IMR-90 (cell line): ENCODE measurements at regions not wholly inside any gene's neighbourhood (a gene's known extent, or its start where the extent isn't known, plus 50 kb on each side); places are given as distances from the start of the nearest gene placed in this dataset.

Experiments used
- ATAC-seq: fragments of 200-7000 bp; cut with Tn5 transposase; 2 replicates; pipeline ENCODE4 v1.9.1; 2020; ENCODE audit warnings: low read depth, mild to moderate bottlenecking, moderate library complexity
- BruUV-seq: library from RNA; stranded (reverse); fragments of 400-500 nt; replicated peaks from 2 replicates; lab custom pipeline; 2021; lab: Mats Ljungman, UMichigan
- CTCF ChIA-PET: fragments of 300-600 bp; formaldehyde crosslinking; extraction: SDS; loops from one replicate; lab custom pipeline; 2021; ENCODE audit warnings: antibody characterized with exemption; lab: Yijun Ruan, JAX
- POLR2A ChIA-PET: fragments of 300-600 bp; sonication (Branson Sonifier 250); formaldehyde crosslinking; loops from one replicate; lab custom pipeline; 2022; ENCODE audit warnings: antibody characterized with exemption; ENCODE audit not compliant: unreplicated experiment; lab: Charles Lee
- DNase-seq: peaks from one replicate; pipeline ENCODE4 v3.0.0; 2013
- H2AFZ ChIP-seq: replicated peaks from 2 replicates; pipeline ENCODE3; 2013; ENCODE audit warnings: low read length, mild to moderate bottlenecking; ENCODE audit not compliant: poor library complexity
- H2AK5ac ChIP-seq: 2 replicates; pipeline ENCODE4 v1.6.1; 2013; ENCODE audit warnings: low read depth, low read length, inconsistent platforms
- H2AK9ac ChIP-seq: replicated peaks from 2 replicates; pipeline ENCODE3; 2013; ENCODE audit warnings: mild to moderate bottlenecking, low read depth, low read length, moderate library complexity; ENCODE audit not compliant: poor library complexity
- H2BK120ac ChIP-seq: 2 replicates; pipeline ENCODE4 v1.6.1; 2013; ENCODE audit warnings: low read depth, low read length, inconsistent platforms
- H2BK15ac ChIP-seq: 3 replicates; pipeline ENCODE4 v1.6.1; 2013; ENCODE audit warnings: low read depth, low read length, inconsistent platforms
- H2BK20ac ChIP-seq: 2 replicates; pipeline ENCODE4 v1.6.1; 2013; ENCODE audit warnings: low read depth, mild to moderate bottlenecking, inconsistent platforms, low read length, moderate library complexity
- H2BK5ac ChIP-seq: 2 replicates; pipeline ENCODE4 v1.6.1; 2013; ENCODE audit warnings: mild to moderate bottlenecking, low read depth, low read length, inconsistent platforms; ENCODE audit not compliant: poor library complexity, severe bottlenecking
- H3K14ac ChIP-seq: replicated peaks from 2 replicates; pipeline ENCODE4 v1.6.1; 2013; ENCODE audit warnings: low read depth, low read length, inconsistent platforms
- H3K18ac ChIP-seq: 2 replicates; pipeline ENCODE4 v1.6.1; 2013; ENCODE audit warnings: low read depth, low read length, control low read depth
- H3K23ac ChIP-seq: 2 replicates; pipeline ENCODE4 v1.6.1; 2013; ENCODE audit warnings: low read depth, low read length, inconsistent platforms
- H3K27ac ChIP-seq: 2 replicates; pipeline ENCODE4 v1.5.1; 2013; ENCODE audit warnings: mild to moderate bottlenecking, control low read depth, low read length; ENCODE audit not compliant: insufficient read depth
- H3K27me3 ChIP-seq: 2 replicates; pipeline ENCODE4 v1.6.1; 2013; ENCODE audit warnings: low read length; ENCODE audit not compliant: control insufficient read depth, insufficient read depth
- H3K36me3 ChIP-seq: 2 replicates; pipeline ENCODE4 v1.6.1; 2013; ENCODE audit warnings: low read length, mixed read lengths; ENCODE audit not compliant: control insufficient read depth, insufficient read depth
- H3K4ac ChIP-seq: 2 replicates; pipeline ENCODE4 v1.6.1; 2013; ENCODE audit warnings: low read depth, low read length, inconsistent platforms
- H3K4me1 ChIP-seq: 2 replicates; pipeline ENCODE4 v1.6.1; 2013; ENCODE audit warnings: low read length, mixed read lengths; ENCODE audit not compliant: control insufficient read depth, insufficient read depth
- H3K4me2 ChIP-seq: 2 replicates; pipeline ENCODE4 v1.6.1; 2013; ENCODE audit warnings: low read depth, mild to moderate bottlenecking, control low read depth, low read length, moderate library complexity
- H3K4me3 ChIP-seq: 2 replicates; pipeline ENCODE4 v1.5.1; 2013; ENCODE audit warnings: low read depth, mild to moderate bottlenecking, control low read depth, low read length, moderate library complexity; ENCODE audit not compliant: insufficient read depth
- H3K56ac ChIP-seq: 2 replicates; pipeline ENCODE4 v1.6.1; 2013; ENCODE audit warnings: low read length, inconsistent platforms; ENCODE audit not compliant: insufficient read depth; ENCODE audit errors: extremely low read depth
- H3K79me1 ChIP-seq, 2 experiments: 2 replicates each; pipeline ENCODE4 v1.6.1; 2013; ENCODE audit warnings: low read length in 2 of 2, inconsistent platforms in 1 of 2, low read depth in 1 of 2
- H3K9ac ChIP-seq: 2 replicates; pipeline ENCODE4 v1.6.1; 2013; ENCODE audit warnings: low read depth, low read length, control low read depth
- H3K9me1 ChIP-seq: 2 replicates; pipeline ENCODE4 v1.6.1; 2013; ENCODE audit warnings: low read length, inconsistent platforms; ENCODE audit not compliant: insufficient read depth
- H3K9me3 ChIP-seq: 2 replicates; pipeline ENCODE4 v1.6.1; 2013; ENCODE audit warnings: low read length; ENCODE audit not compliant: control insufficient read depth, insufficient read depth
- H4K20me1 ChIP-seq: 2 replicates; pipeline ENCODE4 v1.6.1; 2013; ENCODE audit warnings: low read length, inconsistent platforms; ENCODE audit not compliant: insufficient read depth
- H4K5ac ChIP-seq: 2 replicates; pipeline ENCODE4 v1.6.1; 2013; ENCODE audit warnings: mild to moderate bottlenecking, low read depth, low read length, control low read depth
- H4K8ac ChIP-seq, 2 experiments: 2 replicates each; pipeline ENCODE4 v1.6.1; 2013; ENCODE audit warnings: low read depth in 2 of 2, low read length in 2 of 2, control low read depth in 1 of 2, inconsistent platforms in 1 of 2
- H4K91ac ChIP-seq: 2 replicates; pipeline ENCODE4 v1.6.1; 2013; ENCODE audit warnings: low read depth, low read length, inconsistent platforms; ENCODE audit not compliant: insufficient read depth
- BHLHE40 ChIP-seq: fragments of 150-350 bp; IDR thresholded peaks from 2 replicates; pipeline ENCODE4 v1.6.1; 2016; ENCODE audit warnings: mild to moderate bottlenecking, low read depth, low read length
- CHD1 ChIP-seq: IDR thresholded peaks from 2 replicates; pipeline ENCODE4 v1.6.1; 2012; ENCODE audit warnings: low read depth, low read length, improper control_type of control experiment
- CTCF ChIP-seq: conservative IDR thresholded peaks from 2 replicates; pipeline ENCODE4 v1.5.1; 2012; ENCODE audit warnings: mild to moderate bottlenecking, low read depth, low read length, improper control_type of control experiment
- ELK1 ChIP-seq: fragments of 150-350 bp; IDR thresholded peaks from 2 replicates; pipeline ENCODE4 v1.6.1; 2016; ENCODE audit warnings: low read depth, mild to moderate bottlenecking, low read length, moderate library complexity, borderline replicate concordance
- FOS ChIP-seq: fragments of 150-350 bp; IDR thresholded peaks from 2 replicates; pipeline ENCODE4 v1.6.1; 2016; ENCODE audit warnings: low read depth, low read length
- MAFK ChIP-seq: IDR thresholded peaks from 2 replicates; pipeline ENCODE4 v1.6.1; 2012; ENCODE audit warnings: low read depth, low read length, improper control_type of control experiment
- MAZ ChIP-seq: IDR thresholded peaks from 2 replicates; pipeline ENCODE4 v1.6.1; 2012; ENCODE audit warnings: low read depth, mild to moderate bottlenecking, low read length, improper control_type of control experiment, moderate library complexity, borderline replicate concordance
- NFE2L2 ChIP-seq: fragments of 150-350 bp; IDR thresholded peaks from 2 replicates; pipeline ENCODE4 v1.6.1; 2016; ENCODE audit warnings: low read depth, mild to moderate bottlenecking, low read length
- POLR2A ChIP-seq: IDR thresholded peaks from 2 replicates; pipeline ENCODE4 v1.6.1; 2012; ENCODE audit warnings: mild to moderate bottlenecking, low read depth, low read length
- RAD21 ChIP-seq: IDR thresholded peaks from 2 replicates; pipeline ENCODE4 v1.6.1; 2012; ENCODE audit warnings: low read length, improper control_type of control experiment
- RCOR1 ChIP-seq: IDR thresholded peaks from 2 replicates; pipeline ENCODE4 v1.6.1; 2012; ENCODE audit warnings: mild to moderate bottlenecking, low read length, improper control_type of control experiment; ENCODE audit not compliant: insufficient replicate concordance
- RFX5 ChIP-seq: IDR thresholded peaks from 2 replicates; pipeline ENCODE4 v1.8.0; 2012; ENCODE audit warnings: low read depth, mild to moderate bottlenecking, low read length, moderate library complexity
- SMC3 ChIP-seq: fragments of 150-350 bp; IDR thresholded peaks from 2 replicates; pipeline ENCODE4 v1.6.1; 2016; ENCODE audit warnings: low read depth, mild to moderate bottlenecking, antibody characterized with exemption, low read length, moderate library complexity
- USF2 ChIP-seq: fragments of 150-350 bp; IDR thresholded peaks from 2 replicates; pipeline ENCODE4 v1.6.1; 2017; ENCODE audit warnings: mild to moderate bottlenecking, antibody characterized with exemption, low read length, low read depth
- WGBS, 2 experiments: methylation state at CpG; one replicate each; pipeline versions ENCODE4 v1.1.5 to v1.1.7; 2013; ENCODE audit warnings: missing lambda C conversion rate in 2 of 2; ENCODE audit not compliant: insufficient read length in 1 of 2; ENCODE audit errors: extremely low coverage in 2 of 2; 5-methylcytosine and 5-hydroxymethylcytosine counted together
- dilution Hi-C: fragments of 300-500 bp; cut with HindIII; formaldehyde crosslinking; loops from one replicate; pipeline ENCODE4 v1.14.3; 2018; ENCODE audit warnings: low sequenced_read_pairs; ENCODE audit not compliant: unreplicated experiment
- in situ Hi-C: fragments of 300-500 bp; cut with MboI; formaldehyde crosslinking; loops from 3 replicates; pipeline ENCODE4 v1.14.3; 2019; ENCODE audit warnings: low sequenced_read_pairs, inconsistent platforms, mixed read lengths
- intact Hi-C: fragments of 100-400 bp; cut with micrococcal nuclease; formaldehyde crosslinking; loops from 2 replicates; pipeline ENCODE4 v1.10.0; 2022

GRCh38 chr4:1513936-1514483, 107.8 kb upstream of the NKX1-1 start:
- in situ Hi-C loops (no loop called here), intact Hi-C loops (loop anchor here (5.0 kb wide), 1 partner anchor 157 kb away; no protein-coding TSS in a partner anchor), dilution Hi-C loops (no loop called here)
- Histone ChIP-seq H2AFZ (no peak overlapping the region), H3K14ac (no peak overlapping the region), H3K9ac (no peak overlapping the region), H2BK5ac (peak overlapping the region; percentile 50), H4K8ac (no peak overlapping the region), H4K20me1 (no peaks in the 10 kb centered on the region; the same call in 1 of the 2 replicates), H2BK20ac (no peak overlapping the region), H3K36me3 (no peaks in the 10 kb centered on the region), H3K4me2 (no peak overlapping the region), H3K27me3 (peaks cover 62% of the 10 kb centered on the region), H3K27ac (no peak overlapping the region), H2BK15ac (no peak overlapping the region), H4K91ac (no peak overlapping the region), H3K23ac (no peak overlapping the region), H3K18ac (no peak overlapping the region), H3K4ac (no peak overlapping the region), H3K4me3 (no peak overlapping the region), H2AK9ac (no peak overlapping the region), H2BK120ac (no peak overlapping the region), H3K4me1 (no peaks in the 10 kb centered on the region), H3K79me1 (no peaks in the 10 kb centered on the region), H3K9me3 (peaks cover 9% of the 10 kb centered on the region; the same call in 1 of the 2 replicates), H3K9me1 (no peaks in the 10 kb centered on the region), H2AK5ac (no peak overlapping the region), H4K5ac (no peak overlapping the region), H3K56ac (no peak overlapping the region)
- ATAC-seq: no peak
- TF ChIP-seq BHLHE40: no peak
- TF ChIP-seq MAFK: no peak
- TF ChIP-seq NFE2L2: no peak
- TF ChIP-seq FOS: no peak
- no peak for TF ChIP-seq ELK1
- TF ChIP-seq USF2: no peak
- TF ChIP-seq RFX5: no peak
- no peak for TF ChIP-seq MAZ
- no peak for TF ChIP-seq RAD21
- TF ChIP-seq RCOR1: no peak
- TF ChIP-seq CTCF: no peak
- no peak for TF ChIP-seq SMC3
- TF ChIP-seq CHD1: no peak
- no peak for TF ChIP-seq POLR2A
- ChIA-PET CTCF (no interaction called here), POLR2A (no interaction called here)
- 78% methylated on average over 4 of the region's 4 CpGs; no CpG with 5 or more reads in 1 of the 2 experiments for WGBS, 2 experiments
- DNase-seq: no peak
- BruUV-seq: no TSS peak
